ENCODE measurements at regions not wholly inside any gene's neighbourhood (a gene's known extent, or its start where the extent isn't known, plus 50 kb on each side); places are given as distances from the start of the nearest gene placed in this dataset.

DNA sequence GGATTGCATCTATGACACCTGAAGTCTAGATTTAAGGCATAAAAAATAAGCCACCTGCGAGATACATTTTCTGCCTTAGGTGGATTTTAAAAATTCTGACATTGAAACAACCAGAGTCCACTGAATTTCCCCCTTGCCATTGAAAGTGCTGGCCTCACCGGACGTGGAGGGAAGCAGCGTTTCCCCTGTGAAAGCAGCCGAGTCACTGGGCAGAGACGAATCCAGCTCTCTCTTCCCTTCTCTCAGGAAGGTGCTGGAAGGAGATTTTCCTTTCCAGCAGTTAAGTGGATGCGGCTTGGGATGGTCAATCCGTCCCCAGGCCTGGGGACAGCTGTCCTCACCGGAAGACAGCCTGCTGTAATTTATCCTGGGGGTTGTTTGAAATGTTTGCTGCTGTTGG, 270.9 kb upstream of the FOXF1 start:
- TF ChIP-seq, protein P1, sequence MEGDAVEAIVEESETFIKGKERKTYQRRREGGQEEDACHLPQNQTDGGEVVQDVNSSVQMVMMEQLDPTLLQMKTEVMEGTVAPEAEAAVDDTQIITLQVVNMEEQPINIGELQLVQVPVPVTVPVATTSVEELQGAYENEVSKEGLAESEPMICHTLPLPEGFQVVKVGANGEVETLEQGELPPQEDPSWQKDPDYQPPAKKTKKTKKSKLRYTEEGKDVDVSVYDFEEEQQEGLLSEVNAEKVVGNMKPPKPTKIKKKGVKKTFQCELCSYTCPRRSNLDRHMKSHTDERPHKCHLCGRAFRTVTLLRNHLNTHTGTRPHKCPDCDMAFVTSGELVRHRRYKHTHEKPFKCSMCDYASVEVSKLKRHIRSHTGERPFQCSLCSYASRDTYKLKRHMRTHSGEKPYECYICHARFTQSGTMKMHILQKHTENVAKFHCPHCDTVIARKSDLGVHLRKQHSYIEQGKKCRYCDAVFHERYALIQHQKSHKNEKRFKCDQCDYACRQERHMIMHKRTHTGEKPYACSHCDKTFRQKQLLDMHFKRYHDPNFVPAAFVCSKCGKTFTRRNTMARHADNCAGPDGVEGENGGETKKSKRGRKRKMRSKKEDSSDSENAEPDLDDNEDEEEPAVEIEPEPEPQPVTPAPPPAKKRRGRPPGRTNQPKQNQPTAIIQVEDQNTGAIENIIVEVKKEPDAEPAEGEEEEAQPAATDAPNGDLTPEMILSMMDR (IDR thresholded peaks at IDR 0.05): no peak
- H3K9me3 ChIP-seq: no peaks in the 10 kb centered on the region
- no peak overlapping the region for H3K27ac ChIP-seq
- FAIRE-seq: no peak
- 48 to 55% methylated on average over 9 of the region's 9 CpGs for WGBS, 2 donors
- no peaks in the 10 kb centered on the region for H3K27me3 ChIP-seq
- H3K4me1 ChIP-seq: no peaks in the 10 kb centered on the region
- no peak for DNase-seq
- intact Hi-C loops (cut with DNase I): no loop called here
- no peaks in the 10 kb centered on the region for H3K36me3 ChIP-seq
- no peak overlapping the region for H3K4me3 ChIP-seq
- no peak for ATAC-seq

DNA sequence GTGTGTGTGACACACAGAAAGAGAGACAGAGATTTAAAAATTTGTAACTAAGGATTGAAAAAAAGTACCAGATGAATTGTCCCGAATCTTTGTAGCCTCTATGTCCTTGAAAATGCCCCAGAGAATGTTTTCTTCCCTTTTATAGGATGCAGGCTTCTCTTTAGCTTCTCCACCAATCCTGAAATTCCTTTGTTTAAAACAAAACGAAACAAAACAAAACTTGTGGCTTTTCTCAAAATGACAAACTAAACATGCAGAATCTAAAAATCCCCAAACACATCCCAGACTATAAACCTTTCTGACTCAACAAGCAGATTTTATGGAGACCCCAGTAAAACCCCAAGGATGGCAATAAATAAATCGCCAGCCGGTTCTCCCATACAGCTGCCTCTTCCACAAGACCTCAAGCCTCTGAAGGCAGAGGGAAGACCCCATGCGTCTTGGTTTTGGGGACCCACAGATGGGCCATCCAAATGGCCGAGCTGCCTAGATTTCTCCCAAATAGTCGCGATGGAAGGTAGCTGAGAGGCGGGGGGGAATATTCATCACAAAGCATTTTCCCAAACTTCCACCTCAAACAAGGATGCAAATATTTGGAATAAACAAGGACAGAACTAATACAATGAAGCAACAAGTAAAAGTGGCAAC, 269.5 kb upstream of the FOXF1 start:
- no peaks in the 10 kb centered on the region for H3K4me1 ChIP-seq
- no peak for ATAC-seq
- no peak for FAIRE-seq
- WGBS, 2 donors: 53 to 61% methylated on average over 9 of the region's 9 CpGs
- no peaks in the 10 kb centered on the region for H3K9me3 ChIP-seq
- H3K27me3 ChIP-seq: no peaks in the 10 kb centered on the region
- TF ChIP-seq, protein P1 (IDR thresholded peaks at IDR 0.05): no peak
- intact Hi-C loops (cut with DNase I): no loop called here
- DNase-seq: no peak
- H3K36me3 ChIP-seq: no peaks in the 10 kb centered on the region
- no peak overlapping the region for H3K4me3 ChIP-seq
- H3K27ac ChIP-seq: no peak overlapping the region

DNA sequence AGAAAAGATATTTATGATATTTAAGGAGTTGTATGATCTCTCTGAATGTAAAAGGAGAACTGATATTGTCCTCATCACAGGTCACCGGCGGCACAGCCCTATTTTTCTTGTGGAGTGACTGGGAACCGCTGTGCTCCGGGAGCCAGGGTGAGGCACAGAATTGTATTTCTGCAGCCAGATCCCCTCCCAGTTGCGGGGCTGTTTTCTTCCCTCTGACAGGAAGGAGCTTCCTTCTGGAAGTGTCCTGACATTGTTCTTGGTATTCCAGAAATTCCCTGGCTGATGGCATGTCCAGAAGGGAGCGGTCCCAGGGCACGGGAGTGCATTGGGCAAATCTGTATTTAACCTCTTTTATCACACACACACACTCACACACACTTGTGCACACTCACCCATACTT, 268.6 kb upstream of the FOXF1 start:
- no peak overlapping the region for H3K4me3 ChIP-seq
- H3K27me3 ChIP-seq: no peaks in the 10 kb centered on the region
- ATAC-seq: no peak
- TF ChIP-seq, protein P1 (IDR thresholded peaks at IDR 0.05): no peak
- 65 to 68% methylated on average over 7 of the region's 7 CpGs for WGBS, 2 donors
- FAIRE-seq: no peak
- H3K36me3 ChIP-seq: no peaks in the 10 kb centered on the region
- no peak overlapping the region for H3K27ac ChIP-seq
- DNase-seq: no peak
- no peaks in the 10 kb centered on the region for H3K4me1 ChIP-seq
- H3K9me3 ChIP-seq: no peaks in the 10 kb centered on the region
- intact Hi-C loops (cut with DNase I): no loop called here

DNA sequence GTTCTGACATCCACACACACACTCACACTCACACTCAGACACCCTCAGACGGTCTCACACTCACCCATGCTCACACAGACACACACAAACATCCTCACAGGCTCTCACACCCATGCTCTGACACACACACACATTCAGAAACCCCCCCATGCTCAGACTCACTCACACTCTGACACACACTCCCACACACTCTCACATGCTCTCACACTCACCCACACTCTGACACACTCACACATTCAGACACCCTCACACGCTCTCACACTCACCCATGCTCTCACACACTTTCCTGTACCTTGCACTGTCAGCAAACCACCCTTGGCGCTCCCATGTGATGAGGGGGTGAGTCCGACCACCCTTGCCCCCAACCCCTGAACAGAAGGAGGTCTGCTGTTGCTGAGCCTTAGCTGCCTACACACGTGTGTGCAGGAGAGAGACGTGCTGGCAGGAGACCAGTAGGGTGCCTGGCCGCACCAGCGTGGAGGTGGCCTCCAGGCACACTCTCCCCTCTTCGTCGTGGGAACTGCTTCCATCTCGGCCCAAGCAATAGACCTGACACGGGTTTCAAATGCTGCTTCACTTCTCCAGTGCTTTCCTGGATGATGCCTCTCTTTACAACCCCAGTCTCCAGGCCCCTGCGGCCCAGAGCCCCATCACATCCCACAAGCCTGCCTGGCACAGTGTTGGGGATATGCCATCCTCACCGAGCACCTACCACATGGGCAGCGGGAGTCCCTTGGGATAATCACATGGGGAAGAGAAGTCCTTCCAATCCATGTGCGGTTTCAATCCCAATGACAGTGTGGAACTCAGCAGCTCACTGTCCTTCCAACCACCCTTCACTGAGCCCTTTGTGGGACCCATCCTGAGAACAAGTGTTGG, 267.8 kb upstream of the FOXF1 start:
- Histone ChIP-seq H3K36me3 (no peaks in the 10 kb centered on the region), H3K4me3 (no peak overlapping the region), H3K9me3 (no peaks in the 10 kb centered on the region), H3K27me3 (no peaks in the 10 kb centered on the region), H3K27ac (no peak overlapping the region), H3K4me1 (no peaks in the 10 kb centered on the region)
- intact Hi-C loops (cut with DNase I): no loop called here
- TF ChIP-seq, protein P1 (IDR thresholded peaks at IDR 0.05): no peak
- 75 to 84% methylated on average over 16 of the region's 16 CpGs for WGBS, 2 donors
- ATAC-seq (no peak), FAIRE-seq (no peak), DNase-seq (no peak)

DNA sequence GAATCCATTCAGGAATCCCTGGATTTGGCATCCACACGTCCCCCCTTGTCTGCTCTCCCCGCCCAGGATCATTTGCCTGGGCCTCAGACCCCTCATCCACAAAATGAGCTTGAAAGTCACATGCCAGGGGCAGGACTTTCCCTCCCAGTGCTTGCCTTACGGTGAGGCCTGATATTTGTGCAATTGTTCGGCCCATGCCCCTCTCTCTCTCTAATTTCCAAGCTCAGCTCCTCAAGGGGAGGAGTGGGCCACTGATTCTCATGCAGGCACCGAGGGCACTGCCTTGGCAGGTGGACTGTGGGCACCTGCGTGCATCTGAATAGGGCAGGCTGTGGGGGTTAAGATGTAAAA, 267.2 kb upstream of the FOXF1 start:
- TF ChIP-seq, protein P1 (IDR thresholded peaks at IDR 0.05): no peak
- Histone ChIP-seq H3K27me3 (no peaks in the 10 kb centered on the region), H3K4me3 (no peak overlapping the region), H3K27ac (no peak overlapping the region), H3K4me1 (no peaks in the 10 kb centered on the region), H3K9me3 (no peaks in the 10 kb centered on the region), H3K36me3 (no peaks in the 10 kb centered on the region)
- FAIRE-seq: no peak
- intact Hi-C loops (cut with DNase I): no loop called here
- WGBS, 2 donors: 74 to 86% methylated on average over 6 of the region's 6 CpGs
- no peak for DNase-seq
- no peak for ATAC-seq

Data from pancreas (tissue), 10 donors.